CD4-positive, CD25-positive, alpha-beta regulatory T cell (primary cell): ENCODE measurements at regions not wholly inside any gene's neighbourhood (a gene's known extent, or its start where the extent isn't known, plus 50 kb on each side); places are given as distances from the start of the nearest gene placed in this dataset.
"Not testable (repeated sequence)": the region's sequence is repeated elsewhere in the genome, so short reads cannot be mapped to it uniquely, and the experiment has no call there.

Experiments
- ATAC-seq, 2 donors: fragments of 150-1000 bp; cut with Tn5 transposase; one replicate each; pipeline ENCODE4 v1.10.0; 2021; ENCODE audit warnings: low read depth in 2 of 2, moderate number of reproducible peaks in 2 of 2, moderate library complexity in 1 of 2
- DNase-seq, 3 donors: peaks; one replicate each; pipeline versions ENCODE4 v3.0.0 to v3.0.0-alpha.2; 2012 to 2022; ENCODE audit warnings: mixed read lengths in 1 of 3
- H3K27ac ChIP-seq: one replicate; pipeline ENCODE4 v1.7.0; 2013; ENCODE audit warnings: mild to moderate bottlenecking, low read length; ENCODE audit not compliant: insufficient read depth, poor library complexity, severe bottlenecking
- H3K27me3 ChIP-seq: one replicate; pipeline ENCODE4 v1.7.0; 2013; ENCODE audit warnings: low read length; ENCODE audit not compliant: control insufficient read depth, insufficient read depth
- H3K36me3 ChIP-seq: one replicate; pipeline ENCODE4 v1.7.0; 2013; ENCODE audit warnings: mild to moderate bottlenecking, low read length, moderate library complexity; ENCODE audit not compliant: control insufficient read depth, insufficient read depth
- H3K4me1 ChIP-seq: 2 replicates; pipeline ENCODE4 v1.7.0; 2013; ENCODE audit warnings: mild to moderate bottlenecking, low read length; ENCODE audit not compliant: insufficient read depth, control insufficient read depth, poor library complexity, severe bottlenecking
- H3K4me3 ChIP-seq: one replicate; pipeline ENCODE4 v1.7.0; 2013; ENCODE audit warnings: low read depth, mild to moderate bottlenecking, low read length, moderate library complexity
- H3K9me3 ChIP-seq, 2 experiments: 1 replicate in 1 of 2; 2 replicates in 1 of 2; pipeline ENCODE4 v1.7.0; 2013; ENCODE audit warnings: low read length in 2 of 2, mild to moderate bottlenecking in 1 of 2, moderate library complexity in 1 of 2; ENCODE audit not compliant: control insufficient read depth in 2 of 2
- H3K27ac Mint-ChIP-seq, 3 donors: one replicate each; pipeline ENCODE4 v1.8.0; 2020 to 2022; ENCODE audit warnings: mild to moderate bottlenecking in 3 of 3, mixed read lengths in 3 of 3, moderate library complexity in 2 of 3
- H3K27me3 Mint-ChIP-seq: one replicate; pipeline ENCODE4 v1.8.0; 2022; ENCODE audit warnings: mild to moderate bottlenecking, mixed read lengths
- H3K36me3 Mint-ChIP-seq: one replicate; pipeline ENCODE4 v1.8.0; 2020; ENCODE audit warnings: mixed read lengths
- H3K4me1 Mint-ChIP-seq, 4 donors: one replicate each; pipeline ENCODE4 v1.8.0; 2020 to 2022; ENCODE audit warnings: mixed read lengths in 4 of 4, mild to moderate bottlenecking in 1 of 4
- H3K4me3 Mint-ChIP-seq, 4 donors: one replicate each; pipeline ENCODE4 v1.8.0; 2020 to 2022; ENCODE audit warnings: mild to moderate bottlenecking in 4 of 4, mixed read lengths in 4 of 4, moderate library complexity in 3 of 4
- H3K9me3 Mint-ChIP-seq, 7 donors: one replicate each; pipeline ENCODE4 v1.8.0; 2020 to 2022; ENCODE audit warnings: mixed read lengths in 7 of 7, mild to moderate bottlenecking in 3 of 7, moderate library complexity in 2 of 7

GRCh38 chr6:76835695-76836094 lies 627.6 kb downstream of the HTR1B start:
- peaks cover 0 to 11% (median 4%) of the 10 kb centered on the region in 7 donors for H3K9me3 Mint-ChIP-seq
- DNase-seq (no peak), ATAC-seq (no peak)
- H3K27ac Mint-ChIP-seq, result no peak overlapping the region
- H3K4me1 Mint-ChIP-seq, result no peaks in the 10 kb centered on the region
- Histone ChIP-seq H3K4me3 (no peak overlapping the region), H3K4me1 (no peaks in the 10 kb centered on the region), H3K9me3 (no peaks in the 10 kb centered on the region), H3K27ac (no peak overlapping the region), H3K27me3 (no peaks in the 10 kb centered on the region), H3K36me3 (no peaks in the 10 kb centered on the region)
- H3K36me3 Mint-ChIP-seq, result no peaks in the 10 kb centered on the region
- no peak overlapping the region for H3K4me3 Mint-ChIP-seq
- no peaks in the 10 kb centered on the region for H3K27me3 Mint-ChIP-seq

- H3K4me3 ChIP-seq, result no peak overlapping the region
- Mint-ChIP-seq H3K27me3 (no peaks in the 10 kb centered on the region), H3K9me3 (peaks cover 0 to 11% (median 4%) of the 10 kb centered on the region in 7 donors), H3K36me3 (no peaks in the 10 kb centered on the region), H3K4me3 (no peak overlapping the region), H3K27ac (no peak overlapping the region), H3K4me1 (no peaks in the 10 kb centered on the region)
- no peaks in the 10 kb centered on the region for H3K36me3 ChIP-seq
- H3K4me1 ChIP-seq, result no peaks in the 10 kb centered on the region
- DNase-seq, result no peak
- no peak overlapping the region for H3K27ac ChIP-seq
- H3K9me3 ChIP-seq, result no peaks in the 10 kb centered on the region
- no peak for ATAC-seq
- no peaks in the 10 kb centered on the region for H3K27me3 ChIP-seq
Measured at GRCh38 chr6:76835293-76835692, 628.0 kb downstream of the HTR1B start.

- Mint-ChIP-seq H3K4me3 (no peak overlapping the region), H3K4me1 (no peaks in the 10 kb centered on the region), H3K36me3 (no peaks in the 10 kb centered on the region), H3K9me3 (peaks cover 0 to 11% (median 4%) of the 10 kb centered on the region in 7 donors), H3K27ac (no peak overlapping the region), H3K27me3 (no peaks in the 10 kb centered on the region)
- DNase-seq, result no peak
- no peak for ATAC-seq
- Histone ChIP-seq H3K4me1 (no peaks in the 10 kb centered on the region), H3K36me3 (no peaks in the 10 kb centered on the region), H3K9me3 (no peaks in the 10 kb centered on the region), H3K27me3 (no peaks in the 10 kb centered on the region), H3K4me3 (no peak overlapping the region), H3K27ac (no peak overlapping the region)
Measured at GRCh38 chr6:76834399-76834798, 628.9 kb downstream of the HTR1B start.

GRCh38 chr6:76831299-76831698 lies 632.0 kb downstream of the HTR1B start:
- no peaks in the 10 kb centered on the region for H3K27me3 ChIP-seq
- no peaks in the 10 kb centered on the region for H3K27me3 Mint-ChIP-seq
- H3K4me3 ChIP-seq, result no peak overlapping the region
- H3K4me3 Mint-ChIP-seq, result no peak overlapping the region
- no peak for DNase-seq
- no peaks in the 10 kb centered on the region for H3K36me3 ChIP-seq
- no peak for ATAC-seq
- H3K4me1 Mint-ChIP-seq, result no peaks in the 10 kb centered on the region
- peaks cover 0 to 18% (median 4%) of the 10 kb centered on the region in 7 donors for H3K9me3 Mint-ChIP-seq
- no peaks in the 10 kb centered on the region for H3K4me1 ChIP-seq
- no peak overlapping the region for H3K27ac Mint-ChIP-seq
- no peaks in the 10 kb centered on the region for H3K9me3 ChIP-seq
- H3K27ac ChIP-seq, result no peak overlapping the region
- no peaks in the 10 kb centered on the region for H3K36me3 Mint-ChIP-seq

GRCh38 chr6:76823578-76823977 lies 639.7 kb downstream of the HTR1B start:
- H3K27me3 Mint-ChIP-seq, H3K27me3 ChIP-seq, H3K4me1 ChIP-seq, H3K36me3 ChIP-seq, H3K36me3 Mint-ChIP-seq, H3K27ac ChIP-seq, H3K27ac Mint-ChIP-seq, H3K4me1 Mint-ChIP-seq, H3K9me3 ChIP-seq, H3K4me3 ChIP-seq, H3K4me3 Mint-ChIP-seq, ATAC-seq, DNase-seq: not testable (repeated sequence)
- H3K9me3 Mint-ChIP-seq, result peaks cover 0 to 33% (median 7%) of the 10 kb centered on the region in 7 donors

GRCh38 chr6:76818451-76818850 lies 644.8 kb downstream of the HTR1B start:
- no peak overlapping the region for H3K4me3 ChIP-seq
- H3K27ac ChIP-seq, result no peak overlapping the region
- peaks cover 0 to 15% (median 7%) of the 10 kb centered on the region in 7 donors for H3K9me3 Mint-ChIP-seq
- H3K4me1 ChIP-seq, result no peaks in the 10 kb centered on the region
- DNase-seq (no peak), ATAC-seq (no peak)
- H3K4me3 Mint-ChIP-seq, result no peak overlapping the region
- no peaks in the 10 kb centered on the region for H3K36me3 ChIP-seq
- no peak overlapping the region for H3K27ac Mint-ChIP-seq
- H3K4me1 Mint-ChIP-seq, result no peaks in the 10 kb centered on the region
- H3K9me3 ChIP-seq, result no peaks in the 10 kb centered on the region
- no peaks in the 10 kb centered on the region for H3K36me3 Mint-ChIP-seq
- H3K27me3 ChIP-seq, result no peaks in the 10 kb centered on the region
- H3K27me3 Mint-ChIP-seq, result no peaks in the 10 kb centered on the region

- Mint-ChIP-seq H3K4me3 (no peak overlapping the region), H3K4me1 (no peaks in the 10 kb centered on the region), H3K27ac (no peak overlapping the region), H3K27me3 (no peaks in the 10 kb centered on the region), H3K36me3 (no peaks in the 10 kb centered on the region), H3K9me3 (peaks cover 0 to 13% (median 5%) of the 10 kb centered on the region in 7 donors)
- H3K4me1 ChIP-seq, result no peaks in the 10 kb centered on the region
- no peaks in the 10 kb centered on the region for H3K27me3 ChIP-seq
- H3K4me3 ChIP-seq, result no peak overlapping the region
- ATAC-seq, result peak in 1 of 2 donors; percentile 20
- H3K36me3 ChIP-seq, result no peaks in the 10 kb centered on the region
- no peaks in the 10 kb centered on the region for H3K9me3 ChIP-seq
- H3K27ac ChIP-seq, result no peak overlapping the region
- DNase-seq, result no peak
Measured at GRCh38 chr6:76817429-76817828, 645.9 kb downstream of the HTR1B start.

GRCh38 chr6:76814496-76815458 lies 648.5 kb downstream of the HTR1B start:
- no peaks in the 10 kb centered on the region for H3K27me3 Mint-ChIP-seq
- no peak overlapping the region for H3K27ac Mint-ChIP-seq
- ATAC-seq (no peak), DNase-seq (no peak)
- no peaks in the 10 kb centered on the region for H3K4me1 ChIP-seq
- no peak overlapping the region for H3K4me3 ChIP-seq
- no peaks in the 10 kb centered on the region for H3K36me3 Mint-ChIP-seq
- peaks cover 0 to 15% (median 4%) of the 10 kb centered on the region in 7 donors for H3K9me3 Mint-ChIP-seq
- H3K9me3 ChIP-seq, result peaks cover 2 to 5% of the 10 kb centered on the region in 2 experiments
- no peaks in the 10 kb centered on the region for H3K4me1 Mint-ChIP-seq
- H3K27ac ChIP-seq, result no peak overlapping the region
- H3K36me3 ChIP-seq, result no peaks in the 10 kb centered on the region
- H3K27me3 ChIP-seq, result no peaks in the 10 kb centered on the region
- H3K4me3 Mint-ChIP-seq, result peak overlapping the region in 1 of 4 donors; percentile 71
